Activated CD4-positive, alpha-beta T cell treated with anti-CD3 and anti-CD28 coated beads, Interleukin-2, amount 50 U/mL, for 48 hours (primary cell): ENCODE measurements at regions not wholly inside any gene's neighbourhood (a gene's known extent, or its start where the extent isn't known, plus 50 kb on each side); places are given as distances from the start of the nearest gene placed in this dataset.
"Not testable (repeated sequence)": the region's sequence is repeated elsewhere in the genome, so short reads cannot be mapped to it uniquely, and the experiment has no call there.

Experiments used
- DNase-seq, 2 experiments: peaks; one replicate each; pipeline ENCODE4 v3.0.0-alpha.2; 2020

DNA sequence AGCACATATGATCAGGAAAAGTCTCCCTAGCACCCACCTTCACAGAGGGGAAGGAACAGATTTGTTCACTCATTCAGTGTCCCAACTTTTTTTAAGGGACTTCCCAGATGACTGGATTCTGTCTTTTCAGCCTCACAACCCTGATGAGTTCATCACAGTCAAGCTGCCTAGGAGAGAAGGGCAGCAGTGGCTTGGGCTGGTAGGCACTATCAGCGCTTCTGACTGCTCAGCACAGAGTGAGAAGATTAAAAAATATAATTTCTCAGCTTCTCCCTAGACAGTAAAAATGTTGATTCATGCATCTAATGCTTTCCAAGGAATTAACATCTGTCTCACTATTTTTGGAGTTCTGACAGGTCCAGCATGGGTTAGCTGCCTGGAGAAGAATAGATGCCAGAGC lies 328.2 kb downstream of the DTHD1 start:
- no peak for DNase-seq

DNA sequence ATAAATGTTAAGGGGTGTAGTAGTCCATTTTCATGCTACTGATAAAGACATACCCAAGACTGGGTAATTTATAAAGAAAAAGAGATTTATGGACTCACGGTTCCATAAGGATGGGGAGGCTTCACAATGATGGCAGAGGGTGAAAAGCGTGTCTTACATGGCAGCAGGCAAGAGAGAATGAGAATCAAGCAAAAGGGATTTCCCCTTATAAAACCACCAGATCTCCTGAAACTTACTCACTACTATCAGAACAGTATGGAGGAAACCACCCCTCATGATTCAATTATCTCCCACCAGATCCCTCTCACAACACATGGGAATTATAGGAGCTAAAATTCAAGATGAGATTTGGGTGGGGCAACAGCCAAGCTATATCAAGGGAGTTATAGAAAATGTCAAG lies 329.2 kb downstream of the DTHD1 start:
- no peak for DNase-seq

DNA sequence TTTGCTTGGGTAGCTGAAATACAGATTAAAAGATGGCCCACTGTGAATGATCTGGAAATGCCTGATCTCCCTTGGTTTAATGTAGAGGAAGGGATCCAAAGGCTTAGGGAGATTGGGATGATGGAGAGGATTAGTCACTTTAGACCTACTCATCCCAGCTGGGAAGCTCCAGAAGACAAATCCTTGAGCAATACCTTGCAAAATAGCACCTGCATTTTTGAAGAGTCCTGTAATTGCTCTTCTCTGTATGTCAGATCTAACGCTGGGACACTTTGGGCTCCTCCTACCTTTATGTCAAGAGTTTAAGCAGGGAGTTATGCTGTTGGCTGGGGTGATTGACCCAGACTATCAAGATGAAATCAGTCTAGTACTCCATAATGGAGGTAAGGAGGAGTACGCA lies 331.7 kb downstream of the DTHD1 start:
- not testable (repeated sequence) for DNase-seq

DNA sequence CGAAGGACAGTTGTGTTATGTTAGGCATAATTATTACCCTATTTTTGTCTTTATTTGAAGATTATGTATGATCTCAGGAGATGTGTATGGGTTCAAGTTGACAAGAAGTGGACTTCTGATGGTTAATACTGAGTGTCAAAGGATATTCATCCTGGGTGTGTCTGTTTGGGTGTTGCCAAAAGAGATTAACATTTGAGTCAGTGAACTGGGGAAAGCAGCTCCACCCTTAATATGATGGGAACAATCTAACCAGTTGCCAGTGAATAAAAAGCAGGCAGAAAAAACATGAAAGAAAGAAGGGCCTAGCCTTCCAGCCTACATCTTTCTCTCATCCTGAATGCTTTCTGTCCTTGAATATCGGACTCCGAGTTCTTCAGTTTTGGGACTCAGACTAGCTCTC lies 332.6 kb downstream of the DTHD1 start:
- DNase-seq, result no peak

DNA sequence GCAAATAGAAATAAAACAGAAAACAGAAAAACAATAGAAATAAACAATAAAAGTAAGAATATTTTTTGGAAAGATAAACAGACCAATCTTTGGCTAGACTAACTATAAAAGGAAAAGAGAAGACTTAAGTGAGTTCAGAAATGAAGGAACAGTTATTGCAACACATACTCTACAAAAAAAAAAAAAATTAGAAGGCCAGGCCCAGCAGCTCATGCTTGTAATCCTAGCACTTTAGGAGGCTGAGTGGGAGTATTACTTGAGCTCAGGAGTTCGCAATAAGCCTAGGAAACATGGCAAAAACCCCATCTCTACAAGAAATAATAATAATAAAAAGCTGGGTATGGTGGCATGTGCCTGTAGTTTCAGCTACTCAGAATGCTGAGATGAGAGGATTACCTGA lies 336.7 kb downstream of the DTHD1 start:
- DNase-seq, result no peak

DNA sequence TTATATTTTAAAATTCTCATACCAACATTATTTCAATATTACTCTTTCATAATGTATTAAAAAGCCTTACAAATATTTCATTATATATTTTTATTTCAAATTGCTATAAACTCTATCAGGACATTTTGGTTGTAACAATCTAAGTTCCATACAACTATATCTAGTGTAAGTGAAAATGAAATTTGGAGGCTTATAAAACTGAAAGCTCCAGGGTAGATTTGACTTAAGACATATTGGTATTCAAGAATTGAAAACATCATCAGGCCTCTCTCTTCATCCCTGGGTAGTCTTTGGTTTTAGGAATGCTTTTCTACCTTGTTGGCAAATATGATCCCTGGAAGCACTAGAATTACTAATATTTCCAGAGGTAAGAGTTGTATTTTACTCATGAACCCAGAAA lies 342.6 kb downstream of the DTHD1 start:
- DNase-seq, result no peak

DNA sequence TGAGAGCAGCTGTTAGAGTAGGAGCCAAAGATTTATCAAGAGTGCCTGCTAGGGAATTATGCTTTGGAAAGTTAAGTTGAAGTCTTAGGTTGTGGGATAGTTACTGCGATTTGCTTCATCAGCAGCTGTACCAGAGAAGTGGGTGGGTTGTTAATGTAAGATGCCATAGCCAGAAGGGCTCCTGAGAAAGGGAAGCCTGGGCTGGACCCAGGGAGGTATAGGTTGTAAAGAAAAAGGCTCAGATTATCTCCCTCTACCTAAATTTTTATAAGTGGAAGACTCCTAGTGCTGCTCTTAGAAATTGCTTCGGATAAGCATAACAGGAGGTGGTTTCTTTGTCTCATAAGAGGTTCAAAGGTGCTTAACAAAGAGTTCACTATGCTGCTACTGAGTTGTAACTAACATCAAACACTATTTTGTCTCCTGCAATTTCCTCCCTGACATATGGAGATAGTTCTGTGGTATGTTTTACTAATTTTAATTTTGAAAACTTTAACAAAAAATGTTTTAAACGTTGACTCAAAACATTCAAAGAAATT lies 356.9 kb downstream of the DTHD1 start:
- no peak for DNase-seq

DNA sequence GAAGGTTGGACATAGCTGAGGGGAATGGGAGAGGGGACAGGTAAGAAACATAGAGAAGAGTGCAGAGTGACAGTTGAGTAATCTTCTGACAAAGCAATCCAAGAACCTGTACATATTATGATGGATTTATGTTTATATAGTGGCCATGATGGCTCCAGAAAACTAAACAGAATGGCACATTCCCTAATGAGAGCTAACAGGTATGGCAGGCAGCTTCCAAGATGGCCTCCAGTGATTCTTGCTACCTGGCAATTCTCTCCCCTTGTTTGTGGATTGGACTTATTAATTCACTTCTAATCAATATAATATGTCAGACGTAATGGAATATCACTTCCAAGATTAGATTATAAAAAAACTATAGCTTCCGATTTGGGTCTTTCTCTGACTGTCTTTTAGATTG lies 359.5 kb downstream of the DTHD1 start:
- no peak for DNase-seq

DNA sequence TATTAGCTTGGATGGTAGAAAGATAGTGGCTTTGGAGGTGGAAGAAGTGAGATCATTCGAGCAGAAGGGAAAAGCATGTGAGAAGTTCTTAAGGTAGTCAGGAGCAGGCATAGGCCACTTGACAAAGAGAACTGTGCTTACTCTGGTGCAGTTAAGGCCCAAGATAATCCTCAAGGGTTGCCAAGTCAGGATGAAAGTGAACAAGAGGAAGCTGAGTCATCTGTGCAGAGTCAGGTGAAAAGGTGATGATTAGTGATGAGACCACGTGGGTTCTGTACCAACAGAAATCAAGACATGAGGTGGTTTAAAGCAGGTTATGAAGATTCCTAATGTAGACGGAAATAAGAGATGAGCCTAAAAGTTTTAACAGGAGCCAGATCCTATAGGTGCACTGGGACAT lies 369.8 kb downstream of the DTHD1 start:
- no peak for DNase-seq

DNA sequence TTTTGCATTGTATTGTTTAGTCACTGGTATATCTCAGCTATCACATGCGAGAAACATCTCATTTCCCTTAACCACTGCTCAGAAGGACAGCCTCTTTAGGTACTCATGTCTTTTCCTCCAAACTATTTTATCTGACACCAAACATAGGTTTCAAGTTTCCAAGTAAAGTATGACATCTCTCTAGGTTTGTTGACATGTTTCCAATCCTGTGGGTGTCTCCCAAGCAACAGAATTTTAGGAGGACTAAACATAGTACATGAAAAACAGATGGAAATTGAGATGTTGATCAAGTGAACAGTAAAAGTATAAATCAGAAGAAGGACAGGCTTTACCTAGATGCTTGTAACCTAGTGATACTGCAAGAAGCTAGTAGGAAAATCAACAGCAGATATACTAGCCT lies 371.4 kb downstream of the DTHD1 start:
- no peak for DNase-seq

DNA sequence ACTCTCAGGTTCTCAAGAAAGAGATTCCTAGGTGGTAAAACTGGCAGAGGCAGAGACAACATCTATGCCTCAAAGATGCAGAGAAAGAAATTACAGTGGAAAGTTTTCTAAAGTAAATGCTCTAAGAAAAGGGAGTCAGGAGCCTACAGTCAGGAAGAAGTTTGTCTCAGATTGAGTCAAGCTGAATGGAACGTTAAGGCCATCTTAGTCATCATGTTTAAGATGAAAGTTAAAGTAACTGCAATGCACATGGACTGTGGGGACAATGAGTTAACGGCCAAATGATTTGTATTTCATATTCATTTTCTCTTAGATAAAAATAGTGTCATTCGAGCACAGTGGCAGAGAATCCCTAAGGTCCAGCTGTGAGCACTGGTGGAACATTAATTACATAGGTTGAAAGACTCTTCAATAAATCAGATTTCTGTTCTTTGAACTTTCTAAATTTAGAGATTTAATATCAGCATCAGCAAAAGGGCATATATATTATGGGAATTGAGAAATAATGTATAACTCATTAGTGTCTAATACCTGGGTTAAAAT lies 384.6 kb downstream of the DTHD1 start:
- no peak for DNase-seq

DNA sequence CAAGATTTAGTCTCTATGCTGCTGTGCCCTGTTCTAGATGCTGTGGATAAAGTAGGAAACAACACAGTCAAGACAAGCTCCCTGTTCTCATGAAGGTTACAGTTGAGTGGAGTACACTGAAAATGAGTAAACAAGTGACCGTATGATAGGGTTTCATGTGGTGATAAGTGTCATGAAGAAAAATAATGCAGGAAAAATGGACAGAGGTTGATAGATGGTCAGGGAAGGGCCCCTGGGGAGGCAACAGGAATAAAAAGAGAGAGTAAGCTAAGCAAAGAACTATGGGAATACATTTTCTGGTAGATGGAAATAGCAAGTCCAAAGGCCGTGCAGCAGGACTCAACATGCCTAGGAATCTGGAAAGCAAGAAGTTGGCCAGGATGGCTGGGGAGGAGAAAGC lies 394.0 kb downstream of the DTHD1 start:
- DNase-seq, result no peak

DNA sequence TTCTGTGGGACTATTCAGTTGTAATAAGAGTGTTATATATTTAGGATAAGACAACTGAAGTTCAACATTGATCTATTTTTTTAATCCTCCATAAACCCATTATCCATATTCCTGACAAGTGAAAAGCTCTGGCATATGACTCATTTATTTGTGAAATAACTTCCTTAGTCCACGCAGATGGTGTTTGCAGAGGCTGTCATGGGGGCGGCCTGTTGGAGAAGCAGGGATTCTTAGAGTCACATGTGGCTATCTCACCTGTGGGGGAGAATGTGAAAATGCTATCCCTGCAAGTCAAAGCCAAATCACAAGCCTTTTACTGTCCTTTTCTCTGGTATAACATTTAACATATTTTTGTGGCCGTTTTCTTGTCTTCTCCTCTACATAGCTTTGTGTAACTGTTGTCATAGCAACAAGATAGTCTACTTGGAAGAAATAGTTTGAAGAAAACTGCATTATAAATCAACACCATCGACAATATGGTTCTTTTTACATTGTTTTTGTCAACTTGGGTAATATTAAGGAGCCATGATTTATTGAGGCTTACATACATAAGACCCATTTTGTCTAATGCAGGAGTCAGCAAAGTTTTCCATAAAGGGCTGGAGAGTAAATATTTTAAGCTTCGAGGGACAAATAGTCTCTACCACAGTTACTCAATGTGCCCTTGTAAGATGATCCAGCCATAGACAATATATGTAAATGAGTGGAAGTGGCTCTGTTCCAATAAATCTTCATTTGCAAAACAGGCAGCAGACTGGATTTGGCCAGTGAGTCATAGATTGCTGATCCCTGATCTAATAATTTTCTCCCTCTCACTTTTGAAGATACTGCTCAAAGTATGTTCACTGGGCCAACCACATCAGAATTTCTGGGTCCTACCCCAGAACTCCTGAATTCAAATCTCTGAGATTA lies 395.0 kb downstream of the DTHD1 start:
- no peak for DNase-seq

DNA sequence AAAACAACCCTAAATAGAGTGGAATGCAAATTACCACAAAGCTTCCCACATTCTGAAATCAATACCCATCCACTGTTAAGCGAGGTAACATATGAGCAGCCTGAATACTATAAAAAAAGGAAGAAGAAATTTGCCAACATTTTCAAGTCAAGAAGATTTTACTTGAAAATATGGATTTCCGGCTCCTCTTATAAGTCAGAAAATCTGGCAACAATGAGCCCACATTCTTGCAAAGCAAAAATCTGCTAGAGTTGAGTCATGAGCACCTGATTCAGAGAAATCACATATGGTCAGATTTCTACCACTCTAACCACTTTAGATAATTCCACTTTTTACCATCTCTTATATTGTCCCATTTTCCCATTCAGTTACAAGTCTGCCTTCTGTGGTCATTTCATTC lies 395.7 kb downstream of the DTHD1 start:
- DNase-seq, result no peak

DNA sequence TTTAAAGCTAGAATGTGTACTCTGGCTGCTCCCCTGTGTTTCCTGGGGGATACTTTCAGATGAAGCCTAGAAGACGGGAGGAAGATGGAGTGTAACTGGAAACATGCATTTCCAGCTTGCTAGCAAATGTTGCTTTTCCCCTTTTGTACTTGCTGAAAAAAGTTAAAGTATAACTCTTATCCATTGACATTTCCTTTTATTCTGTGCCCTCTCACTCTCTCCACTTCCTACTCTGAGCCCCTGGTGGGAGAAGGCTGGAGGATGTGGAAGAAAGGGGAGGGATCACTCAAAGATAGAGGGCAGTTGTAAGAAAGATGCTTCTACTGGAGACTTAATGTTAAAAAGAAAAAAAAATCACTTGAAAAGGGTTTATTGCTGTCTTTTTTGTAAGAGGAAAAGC lies 396.5 kb downstream of the DTHD1 start:
- DNase-seq, result no peak

DNA sequence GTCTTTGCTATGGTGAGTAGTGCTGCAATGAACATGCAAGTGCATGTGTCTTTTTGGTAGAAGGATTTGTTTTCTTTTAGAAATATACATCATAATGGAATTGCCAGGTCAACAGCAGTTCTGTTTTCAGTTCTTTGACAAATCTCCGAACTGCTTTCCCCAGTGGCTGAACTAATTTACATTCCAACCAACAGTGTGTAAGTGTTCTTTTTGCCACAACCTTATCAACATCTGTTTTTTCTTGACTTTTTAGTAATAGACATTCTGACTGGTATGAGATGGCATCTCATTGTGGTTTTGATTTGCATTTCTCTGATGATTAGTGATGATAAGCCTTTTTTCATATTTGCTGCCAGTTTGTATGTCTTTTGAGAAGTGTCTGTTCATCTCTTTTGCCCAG lies 406.3 kb downstream of the DTHD1 start:
- DNase-seq, result no peak

DNA sequence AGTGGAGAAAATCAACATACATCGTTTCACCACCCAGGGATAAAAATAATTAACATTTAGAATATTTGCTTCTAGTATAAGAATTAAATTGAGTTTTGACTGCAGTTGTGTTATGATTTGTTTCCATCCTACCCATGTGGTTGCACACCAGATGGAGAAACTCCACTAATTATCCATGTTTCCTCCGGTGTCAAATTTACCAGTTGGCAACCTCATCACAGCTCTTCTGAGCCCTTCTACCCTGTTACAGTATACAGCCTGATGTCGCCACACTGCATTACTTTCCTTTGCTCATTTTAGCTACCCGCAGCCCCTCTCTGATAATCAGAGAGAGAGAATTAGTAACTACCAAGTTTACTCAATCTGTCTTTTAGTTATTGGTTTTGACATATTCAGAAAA lies 411.2 kb downstream of the DTHD1 start:
- no peak for DNase-seq

DNA sequence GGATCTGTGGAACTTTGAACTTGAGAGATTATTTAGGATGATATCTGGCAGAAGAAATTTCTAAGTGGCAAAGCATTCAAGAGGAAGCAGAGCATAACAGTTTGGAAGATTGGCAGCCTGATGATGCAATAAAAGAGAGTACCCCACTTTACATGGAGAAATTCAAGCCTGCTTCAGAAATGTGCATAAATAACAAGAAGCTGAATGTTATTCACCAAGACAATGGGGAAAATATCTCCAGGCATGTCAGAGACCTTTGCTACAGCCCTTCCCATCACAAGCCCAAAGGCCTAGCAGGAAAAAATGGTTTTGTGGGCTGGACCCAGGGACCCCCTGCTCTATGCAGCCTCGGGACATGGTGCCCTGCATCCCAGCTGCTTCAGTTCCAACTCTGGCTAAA lies 420.8 kb downstream of the DTHD1 start:
- DNase-seq, result no peak

DNA sequence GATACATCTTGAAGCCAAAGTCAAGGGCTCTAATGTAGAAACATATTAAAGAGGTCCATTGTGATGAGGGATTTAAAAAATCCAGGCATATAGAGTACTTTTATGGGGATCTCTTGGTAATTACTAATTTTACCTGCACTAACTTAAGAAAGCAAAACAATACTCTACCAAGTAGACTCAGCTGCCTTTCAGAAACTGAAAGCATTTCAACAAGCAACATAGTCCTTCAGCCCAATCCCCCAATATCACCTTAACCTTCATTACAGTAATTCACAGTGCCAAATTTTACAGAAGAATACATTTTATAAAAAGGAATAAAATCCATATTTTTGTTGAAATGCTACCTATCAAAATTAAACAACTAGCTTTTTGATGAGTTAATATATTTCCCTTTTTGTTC lies 422.9 kb downstream of the DTHD1 start:
- no peak for DNase-seq

DNA sequence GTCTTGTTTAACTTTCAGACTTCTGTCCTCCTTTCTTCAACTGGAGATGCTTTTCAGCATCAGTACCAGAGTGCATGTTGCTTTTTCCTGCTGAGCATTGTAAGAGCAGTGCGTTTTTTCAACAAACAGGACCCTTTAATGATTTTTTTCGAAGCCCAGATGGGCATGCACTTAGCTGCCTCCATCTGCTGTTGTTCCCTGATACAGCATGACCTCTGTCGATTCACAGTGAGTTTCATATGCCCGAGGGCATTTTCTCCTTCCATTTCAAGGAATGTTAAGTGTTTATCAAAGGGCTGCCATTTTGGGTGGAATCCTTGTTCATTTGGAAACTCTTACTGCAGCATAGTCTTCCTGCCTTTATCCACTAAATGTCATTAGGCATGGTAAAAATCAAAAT lies 428.6 kb downstream of the DTHD1 start:
- DNase-seq, result no peak

DNA sequence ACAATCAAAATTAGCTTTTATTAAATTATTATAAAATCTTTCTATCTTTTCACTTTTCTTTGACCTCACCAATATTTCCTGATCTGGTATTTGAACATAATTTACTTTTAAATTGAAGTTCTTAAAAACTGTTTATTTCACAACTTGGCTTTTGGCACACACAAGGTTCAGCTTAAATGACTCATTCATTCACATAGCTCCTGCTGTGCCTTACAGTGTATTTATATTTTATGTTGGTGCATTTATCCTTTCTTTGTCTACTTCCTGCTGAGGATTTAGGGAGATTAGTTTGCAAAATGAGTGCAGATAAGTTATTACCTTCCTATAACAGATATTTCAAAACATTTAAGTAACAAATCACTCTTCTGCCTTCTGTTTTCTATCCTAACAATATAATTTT lies 430.6 kb downstream of the DTHD1 start:
- no peak for DNase-seq

DNA sequence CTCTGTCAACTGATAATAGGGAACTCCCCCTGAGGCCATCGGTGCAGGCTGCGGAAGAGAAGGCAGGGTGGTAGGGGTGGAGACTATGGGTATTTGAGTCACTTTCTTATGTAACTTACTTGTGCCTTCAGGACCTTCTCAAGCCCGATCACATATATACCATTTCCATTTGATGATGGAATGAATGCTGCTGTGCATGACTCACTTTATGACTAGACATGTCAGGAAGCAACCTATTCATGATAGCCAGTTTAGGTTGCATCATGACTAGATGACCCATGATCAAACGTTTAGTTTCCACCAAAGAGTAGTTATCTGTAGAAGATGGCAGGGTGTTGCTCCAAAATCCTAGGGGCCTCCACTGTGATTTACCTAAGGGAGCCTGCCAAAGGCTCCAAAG lies 435.5 kb downstream of the DTHD1 start:
- no peak for DNase-seq

DNA sequence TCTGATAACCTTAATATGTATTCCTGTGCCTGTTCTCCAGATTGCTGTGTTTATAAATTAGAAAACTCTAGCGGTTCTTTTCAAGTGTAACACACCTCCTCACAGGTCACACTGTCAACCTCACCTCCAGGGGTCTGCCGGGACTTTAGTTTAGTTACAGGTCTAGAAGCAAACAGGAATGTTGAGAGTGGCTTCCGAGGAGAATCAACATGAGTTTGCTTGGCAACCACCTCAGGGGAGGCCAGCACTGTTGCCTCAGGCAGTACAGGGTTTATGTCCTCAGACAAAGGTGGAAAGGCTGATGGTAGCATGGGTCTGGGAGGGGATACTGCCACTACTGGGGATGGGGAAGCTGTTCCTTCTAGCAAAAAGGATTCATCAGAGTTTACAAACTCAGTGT lies 438.0 kb downstream of the DTHD1 start:
- DNase-seq, result no peak

DNA sequence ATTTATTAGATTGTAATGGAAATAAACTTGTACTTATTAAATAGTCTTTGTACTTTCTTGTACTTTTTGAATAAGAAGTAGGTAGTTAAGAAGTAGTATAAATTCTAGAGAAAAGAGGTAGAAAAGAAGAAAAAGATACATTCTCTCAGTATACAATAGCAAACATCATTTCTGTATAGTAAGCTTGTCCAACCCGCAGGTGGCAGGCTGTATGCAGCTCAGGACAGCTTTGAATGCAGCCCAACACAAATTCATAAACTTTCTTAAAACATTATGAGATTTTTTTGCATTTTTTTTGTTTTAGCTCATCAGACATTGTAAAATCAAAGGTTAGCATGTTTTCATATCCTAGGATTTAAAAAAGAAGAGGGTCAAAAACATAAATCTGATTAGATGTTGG lies 441.6 kb downstream of the DTHD1 start:
- no peak for DNase-seq

DNA sequence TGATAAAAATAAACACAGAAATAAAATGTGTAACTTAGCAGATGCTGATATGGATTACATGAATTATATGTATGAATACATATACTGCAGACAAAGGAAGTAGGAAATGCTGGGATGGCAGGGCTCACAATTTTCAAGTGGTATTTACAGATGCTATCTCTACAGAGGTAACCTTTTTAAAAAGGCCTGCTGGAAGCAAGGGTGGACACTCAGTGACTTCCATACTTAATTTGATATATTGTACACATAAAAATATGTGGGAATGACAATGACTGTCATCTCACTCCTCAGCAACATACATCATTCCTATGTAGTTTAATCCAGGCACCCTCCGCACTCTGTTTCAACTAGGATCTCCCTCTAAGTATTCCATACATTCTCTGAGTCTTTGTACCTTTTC lies 452.9 kb downstream of the DTHD1 start:
- no peak for DNase-seq
